A673 (cell line): ENCODE measurements at regions not wholly inside any gene's neighbourhood (a gene's known extent, or its start where the extent isn't known, plus 50 kb on each side); places are given as distances from the start of the nearest gene placed in this dataset.

Experiments used
- CTCF ChIP-seq: fragments of 300-800, 200-600 bp; sonication (generic); conservative IDR thresholded peaks from 2 replicates; pipeline ENCODE4 v1.5.1; 2017; ENCODE audit warnings: low read depth, mild to moderate bottlenecking, antibody characterized with exemption, low read length, moderate library complexity, mixed read lengths
- EZH2 ChIP-seq: fragments of 200-600 bp; sonication (generic); IDR thresholded peaks from 2 replicates; pipeline ENCODE4 v1.6.1; 2017; ENCODE audit warnings: borderline replicate concordance, low read depth, mild to moderate bottlenecking, mixed read lengths, antibody characterized with exemption, low read length; ENCODE audit not compliant: poor library complexity, severe bottlenecking

GRCh38 chr12:41762691-41763090 lies 382.0 kb downstream of the GXYLT1 start:
- no peak for TF ChIP-seq EZH2
- TF ChIP-seq CTCF, result no peak
